ENCODE measurements at regions not wholly inside any gene's neighbourhood (a gene's known extent, or its start where the extent isn't known, plus 50 kb on each side); places are given as distances from the start of the nearest gene placed in this dataset.

DNA sequence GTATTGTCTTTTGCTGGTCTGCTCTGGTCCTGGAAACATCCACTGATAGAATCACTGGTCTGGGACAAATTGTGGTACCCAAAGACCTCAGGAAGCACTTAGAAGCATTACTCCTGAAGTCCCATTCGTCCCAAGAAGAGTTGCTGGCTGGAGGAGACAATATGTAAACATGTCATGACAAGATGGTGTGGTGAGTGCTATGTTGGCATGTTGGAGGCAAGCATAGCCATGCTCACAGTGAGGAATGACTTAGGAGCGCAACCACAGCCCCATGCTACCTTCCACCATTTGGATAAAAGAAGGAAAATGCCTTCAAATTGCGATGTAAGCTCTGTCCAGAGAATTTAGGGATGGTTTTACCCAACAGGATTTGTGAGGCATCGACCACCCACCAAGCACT lies 115.8 kb upstream of the STC2 start:
- CTCF ChIA-PET = no interaction called here

DNA sequence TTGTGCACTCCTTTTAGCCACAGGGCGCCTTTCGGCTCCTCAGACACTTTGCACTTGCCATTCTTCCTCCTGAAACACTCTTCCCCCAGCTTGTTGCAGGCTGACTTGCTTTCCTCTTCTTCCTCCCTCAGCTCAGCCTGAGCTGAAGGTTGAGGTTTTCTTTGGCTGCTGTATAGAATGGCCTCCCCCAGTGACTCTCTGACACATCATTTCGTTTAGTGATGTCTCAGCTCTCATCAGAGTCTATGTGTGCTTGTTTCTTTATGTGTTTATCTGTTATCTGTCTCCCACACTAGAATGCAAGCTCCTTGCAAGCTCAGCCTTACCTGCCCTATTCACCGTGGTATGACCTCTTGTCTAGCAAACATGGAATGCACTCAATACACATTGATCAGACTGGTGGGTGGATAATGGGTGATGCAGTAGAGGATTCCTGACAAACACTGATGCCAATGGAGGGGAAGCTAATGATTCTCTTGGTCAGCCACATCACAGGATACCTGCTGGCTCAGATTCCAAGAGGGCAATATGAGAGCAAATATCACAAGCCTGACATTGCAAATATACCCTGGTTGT lies 112.9 kb upstream of the STC2 start:
- ChIA-PET CTCF (interaction anchor here (1.3 kb wide), 1 partner anchor 10 kb away, joined by 4 read pairs; no protein-coding TSS in a partner anchor), POLR2A (no interaction called here)
- H3K36me3 ChIP-seq (ENCODE audit: control insufficient read depth in 2 of 2, insufficient read depth in 1 of 2, low read length in 2 of 2) = no peaks in the 10 kb centered on the region

More for the DNA sequence above, 115.8 kb upstream of the STC2 start:
- no peak overlapping the region for H3K4me3 ChIP-seq (ENCODE audit: low read depth, low read length)
- H3K27ac ChIP-seq (ENCODE audit: extremely low read depth, low read depth, low read length) = no peak overlapping the region
- TF ChIP-seq ZNF555 (tag by site-specific recombination; conservative IDR thresholded peaks at IDR 0.05) (no peak), ZNF266 (tag by site-specific recombination; IDR thresholded peaks at IDR 0.05; ENCODE audit: low read depth) (no peak), ZEB2 (tag by site-specific recombination; IDR thresholded peaks at IDR 0.05) (no peak), ZNF433 (tag by site-specific recombination; IDR thresholded peaks at IDR 0.05; ENCODE audit: low read depth) (no peak), ZNF140 (tag by site-specific recombination; IDR thresholded peaks at IDR 0.05) (no peak), ZNF202 (tag by site-specific recombination; IDR thresholded peaks at IDR 0.05; ENCODE audit: borderline replicate concordance) (no peak), GFI1B (tag by site-specific recombination; IDR thresholded peaks at IDR 0.05) (no peak), ZNF292 (tag by site-specific recombination; IDR thresholded peaks at IDR 0.05; ENCODE audit: borderline replicate concordance, low read depth) (no peak)
- POLR2A ChIA-PET = no interaction called here
- H3K4me1 ChIP-seq (ENCODE audit: control insufficient read depth, insufficient read depth, low read length) = no peaks in the 10 kb centered on the region
- no peaks in the 10 kb centered on the region for H3K9me3 ChIP-seq (ENCODE audit: control insufficient read depth, insufficient read depth, low read depth, low read length)
- no peaks in the 10 kb centered on the region for H3K36me3 ChIP-seq (ENCODE audit: control insufficient read depth in 2 of 2, insufficient read depth in 1 of 2, low read length in 2 of 2)

More for the DNA sequence above, 112.9 kb upstream of the STC2 start:
- TF ChIP-seq ZSCAN23 (tag by site-specific recombination; IDR thresholded peaks at IDR 0.05) (no peak), ZNF777 (tag by site-specific recombination; IDR thresholded peaks at IDR 0.05; ENCODE audit: borderline replicate concordance) (no peak), ZNF600 (tag by site-specific recombination; IDR thresholded peaks at IDR 0.05) (no peak), GLIS1 (tag by site-specific recombination; IDR thresholded peaks at IDR 0.05) (no peak), ZNF747 (tag by site-specific recombination; IDR thresholded peaks at IDR 0.05) (no peak), ZNF239 (tag by site-specific recombination; IDR thresholded peaks at IDR 0.05) (no peak), INSM2 (tag by site-specific recombination; IDR thresholded peaks at IDR 0.05) (no peak), ZNF423 (tag by site-specific recombination; IDR thresholded peaks at IDR 0.05) (no peak), ZNF639 (tag by site-specific recombination; IDR thresholded peaks at IDR 0.05) (no peak), ZNF514 (tag by site-specific recombination; IDR thresholded peaks at IDR 0.05) (no peak), ZNF132 (tag by site-specific recombination; IDR thresholded peaks at IDR 0.05; ENCODE audit: borderline replicate concordance) (no peak), PRDM10 (tag by site-specific recombination; IDR thresholded peaks at IDR 0.05) (no peak), ZNF510 (tag by site-specific recombination; IDR thresholded peaks at IDR 0.05; ENCODE audit: insufficient replicate concordance) (no peak), TRIM28 (IDR thresholded peaks at IDR 0.05; ENCODE audit: borderline replicate concordance, low read length) (no peak), ZSCAN16 (tag by site-specific recombination; IDR thresholded peaks at IDR 0.05) (no peak)
- TF ChIP-seq, protein P1, sequence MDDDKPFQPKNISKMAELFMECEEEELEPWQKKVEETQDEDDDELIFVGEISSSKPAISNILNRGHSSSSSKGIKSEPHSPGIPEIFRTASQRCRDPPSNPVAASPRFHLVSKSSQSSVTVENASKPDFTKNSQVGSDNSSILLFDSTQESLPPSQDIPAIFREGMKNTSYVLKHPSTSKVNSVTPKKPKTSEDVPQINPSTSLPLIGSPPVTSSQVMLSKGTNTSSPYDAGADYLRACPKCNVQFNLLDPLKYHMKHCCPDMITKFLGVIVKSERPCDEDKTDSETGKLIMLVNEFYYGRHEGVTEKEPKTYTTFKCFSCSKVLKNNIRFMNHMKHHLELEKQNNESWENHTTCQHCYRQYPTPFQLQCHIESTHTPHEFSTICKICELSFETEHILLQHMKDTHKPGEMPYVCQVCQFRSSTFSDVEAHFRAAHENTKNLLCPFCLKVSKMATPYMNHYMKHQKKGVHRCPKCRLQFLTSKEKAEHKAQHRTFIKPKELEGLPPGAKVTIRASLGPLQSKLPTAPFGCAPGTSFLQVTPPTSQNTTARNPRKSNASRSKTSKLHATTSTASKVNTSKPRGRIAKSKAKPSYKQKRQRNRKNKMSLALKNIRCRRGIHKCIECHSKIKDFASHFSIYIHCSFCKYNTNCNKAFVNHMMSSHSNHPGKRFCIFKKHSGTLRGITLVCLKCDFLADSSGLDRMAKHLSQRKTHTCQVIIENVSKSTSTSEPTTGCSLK (tag by site-specific recombination; IDR thresholded peaks at IDR 0.05) = no peak
- Histone ChIP-seq H3K27ac (ENCODE audit: extremely low read depth, low read depth, low read length) (no peak overlapping the region), H3K4me1 (ENCODE audit: control insufficient read depth, insufficient read depth, low read length) (no peaks in the 10 kb centered on the region), H3K4me3 (ENCODE audit: low read depth, low read length) (no peak overlapping the region), H3K9me3 (ENCODE audit: control insufficient read depth, insufficient read depth, low read depth, low read length) (no peaks in the 10 kb centered on the region)
